Ecto neural progenitor cell (in vitro differentiated cells): ENCODE measurements at regions not wholly inside any gene's neighbourhood (a gene's known extent, or its start where the extent isn't known, plus 50 kb on each side); places are given as distances from the start of the nearest gene placed in this dataset.

Experiments
- DNase-seq: peaks from one replicate; pipeline ENCODE4 v3.0.0-alpha.2; 2018; ENCODE audit warnings: low spot score

DNA sequence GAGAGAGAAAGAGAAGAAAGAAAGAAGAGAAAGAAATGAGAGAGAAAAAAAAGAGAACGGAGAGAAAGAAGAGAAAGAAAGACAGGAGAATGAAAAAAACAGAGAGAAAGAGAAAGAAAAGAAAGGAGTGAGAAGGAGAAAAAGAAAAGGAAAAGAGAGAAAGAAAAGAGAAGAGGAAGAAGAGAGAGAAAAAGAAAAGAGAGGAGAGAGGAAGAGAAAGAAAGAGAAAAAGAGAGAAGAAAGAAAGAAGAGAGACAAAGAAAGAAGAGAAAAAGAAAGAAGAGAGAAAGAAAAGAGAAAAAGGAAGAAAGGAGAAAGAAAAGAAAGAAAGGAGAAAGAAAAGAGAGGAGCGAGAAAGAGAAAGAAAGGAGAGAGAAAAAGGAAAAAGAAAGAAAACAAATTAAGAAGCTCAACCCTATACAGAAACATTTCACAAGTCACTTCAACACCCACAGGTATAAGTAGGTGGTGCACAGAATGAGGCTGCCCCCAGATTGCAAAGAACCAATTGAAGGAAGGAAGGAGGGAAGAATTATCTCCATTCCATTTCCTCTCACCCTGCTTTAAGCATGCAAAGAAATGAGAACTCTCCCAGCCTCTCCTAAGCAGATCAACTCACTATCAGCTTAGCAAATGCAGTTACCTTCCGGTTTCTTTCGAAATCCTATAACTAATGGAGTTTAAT lies 98.8 kb upstream of the CACNA1A start:
- DNase-seq, result no peak

DNA sequence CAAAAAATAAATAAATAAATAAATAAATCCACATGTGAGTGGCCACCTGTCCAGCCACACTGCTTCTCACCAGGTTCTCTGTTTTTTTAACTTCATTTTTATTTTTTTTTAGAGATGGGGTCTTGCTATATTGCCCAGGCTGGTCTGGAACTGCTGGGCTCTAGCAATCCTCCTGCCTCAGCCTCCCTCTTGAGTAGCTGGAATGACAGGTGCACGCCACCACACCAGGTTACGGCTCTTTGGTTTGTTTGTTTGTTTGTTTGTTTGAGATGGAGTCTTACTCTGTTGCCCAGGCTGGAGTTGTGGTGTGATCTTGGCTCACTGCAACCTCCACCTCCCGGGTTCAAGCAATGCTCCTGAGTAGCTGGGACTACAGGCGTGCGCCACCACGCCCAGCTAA lies 94.5 kb upstream of the CACNA1A start:
- DNase-seq, result no peak

DNA sequence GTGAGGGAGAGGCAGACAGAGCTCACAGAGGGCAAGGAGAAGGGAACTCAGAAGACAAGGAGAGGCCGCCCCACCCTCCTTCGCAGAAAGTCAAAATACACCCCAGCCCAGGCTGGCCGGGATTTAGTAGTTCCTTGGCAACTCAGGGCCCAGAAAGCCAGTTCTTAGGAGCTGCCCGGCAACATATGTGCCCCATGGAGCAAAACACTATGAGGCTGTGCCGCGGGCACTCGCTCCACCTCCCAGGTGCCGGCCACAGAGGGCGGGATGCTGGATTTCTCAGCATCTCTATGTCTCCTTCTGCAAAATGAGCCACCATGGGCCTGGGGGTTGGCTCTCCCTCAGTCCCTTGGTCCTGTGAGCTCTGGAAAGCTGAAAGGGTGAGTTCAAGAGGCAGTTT lies 93.8 kb upstream of the CACNA1A start:
- DNase-seq, result no peak

DNA sequence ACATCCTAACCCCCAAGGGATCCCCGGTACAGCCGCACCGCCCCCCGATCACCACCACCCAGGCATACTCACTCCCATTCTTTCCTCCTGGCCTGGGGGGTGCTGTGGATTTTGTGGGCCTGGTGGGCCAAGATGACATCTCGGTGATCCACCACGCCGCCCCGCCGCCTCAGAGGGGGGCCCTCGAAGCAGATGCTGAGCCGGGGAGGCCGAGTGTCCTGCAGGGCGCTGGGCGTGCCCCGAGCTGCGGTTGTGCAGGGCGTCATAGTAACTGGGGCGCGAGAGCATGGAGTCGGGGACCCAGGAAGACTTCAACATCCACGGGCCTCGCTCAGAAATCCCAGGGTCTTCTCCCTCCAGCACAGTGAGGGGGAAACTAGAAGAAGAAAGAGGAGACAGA lies 93.4 kb upstream of the CACNA1A start:
- DNase-seq, result no peak

DNA sequence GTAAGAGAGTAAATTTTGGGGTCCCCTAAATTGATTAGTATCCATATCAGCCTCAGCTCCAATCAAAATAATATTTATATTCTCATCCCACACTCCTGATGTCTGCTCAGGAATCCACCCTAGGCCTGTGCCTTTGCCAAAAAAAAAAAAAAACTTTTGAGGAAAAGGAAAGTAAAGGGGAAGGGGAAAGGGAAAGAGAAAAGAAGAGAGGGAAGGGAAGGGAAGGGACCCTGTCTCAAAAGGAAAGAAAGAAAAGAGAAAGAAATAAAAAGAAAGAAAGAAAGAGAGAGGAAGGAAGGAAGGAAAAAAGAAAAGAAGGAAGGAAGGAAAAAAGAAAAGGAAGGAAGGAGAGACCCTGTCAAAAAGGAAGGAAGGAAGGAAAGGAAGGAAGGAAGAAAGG lies 91.8 kb upstream of the CACNA1A start:
- DNase-seq, result no peak

DNA sequence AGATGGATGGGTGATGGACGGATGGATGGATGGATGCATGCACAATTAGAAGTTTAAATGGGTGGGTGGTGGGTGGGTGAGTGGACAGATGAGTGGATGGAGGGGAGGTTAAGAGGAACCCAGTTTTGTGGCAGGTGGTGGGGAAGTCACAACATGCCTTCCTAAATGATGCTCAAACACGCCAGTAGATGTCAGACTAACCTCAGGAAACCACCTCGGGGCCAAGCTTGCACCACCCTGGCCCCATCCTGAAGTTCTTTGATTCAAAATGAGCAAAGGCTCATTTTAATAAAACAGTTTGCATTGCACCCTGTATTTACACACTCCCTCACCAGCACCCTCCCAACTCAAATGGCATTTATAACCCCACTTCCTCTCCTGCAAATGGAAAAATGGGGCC lies 91.4 kb upstream of the CACNA1A start:
- DNase-seq, result peak; percentile 69

DNA sequence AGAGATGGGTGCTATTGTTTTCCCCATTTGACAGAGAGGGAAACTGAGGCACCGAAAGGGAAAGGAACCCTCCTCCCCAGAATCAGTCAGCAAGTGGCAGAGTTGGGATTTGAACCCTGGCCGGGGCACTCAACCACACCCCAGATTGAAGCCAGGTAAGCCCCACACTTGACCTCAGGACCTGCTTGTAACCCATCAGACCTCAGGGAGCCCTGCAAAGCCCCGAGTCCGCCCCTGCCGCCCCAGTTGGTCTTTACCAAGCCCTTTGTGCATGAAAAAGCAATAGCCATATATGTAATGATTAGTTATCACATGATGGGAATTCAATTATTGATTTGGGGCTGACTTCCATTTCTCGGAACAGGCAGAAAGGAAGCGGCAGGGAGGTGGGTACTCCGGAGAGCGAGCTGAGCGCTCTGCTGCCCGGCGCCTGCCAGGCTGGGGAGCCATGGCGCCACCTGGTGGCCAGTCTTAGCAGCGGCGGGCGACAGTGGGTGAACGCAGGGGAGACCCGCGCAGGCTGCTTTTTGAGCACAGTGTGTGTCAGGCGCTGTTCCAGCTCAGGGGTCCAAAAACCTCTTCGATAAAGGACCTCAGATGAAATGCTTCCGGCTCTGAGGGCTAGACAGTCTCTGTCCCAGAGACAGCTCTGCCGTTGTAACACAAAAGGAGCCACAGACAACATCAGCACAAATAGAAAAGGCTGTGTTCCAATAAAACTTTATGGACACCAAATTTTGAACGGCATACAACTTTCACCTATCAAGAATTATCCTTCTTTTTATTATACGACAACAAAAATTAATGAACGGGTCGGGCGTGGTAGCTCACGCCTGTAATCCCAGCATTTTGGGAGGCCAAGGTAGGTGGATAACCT lies 82.9 kb upstream of the CACNA1A start:
- peak; percentile 89 for DNase-seq

DNA sequence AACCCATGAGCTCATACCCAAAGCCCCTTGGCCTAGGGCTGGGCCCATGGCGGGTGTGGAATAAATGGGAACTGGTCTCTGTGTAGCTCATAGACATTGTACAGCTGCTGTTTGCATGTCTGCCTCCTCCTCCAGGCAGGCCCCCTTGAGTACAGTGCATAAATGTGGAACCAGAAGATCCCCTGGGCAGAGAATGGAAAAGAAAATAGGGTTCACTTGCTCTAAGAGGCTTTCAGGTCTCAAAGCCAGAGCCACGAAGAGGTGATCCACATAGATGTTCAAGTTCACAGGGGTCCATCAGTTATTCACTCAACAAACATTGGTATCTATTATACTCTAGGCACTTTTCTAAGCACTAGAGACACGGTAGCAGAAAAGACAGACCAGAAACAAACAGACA lies 79.2 kb upstream of the CACNA1A start:
- no peak for DNase-seq

DNA sequence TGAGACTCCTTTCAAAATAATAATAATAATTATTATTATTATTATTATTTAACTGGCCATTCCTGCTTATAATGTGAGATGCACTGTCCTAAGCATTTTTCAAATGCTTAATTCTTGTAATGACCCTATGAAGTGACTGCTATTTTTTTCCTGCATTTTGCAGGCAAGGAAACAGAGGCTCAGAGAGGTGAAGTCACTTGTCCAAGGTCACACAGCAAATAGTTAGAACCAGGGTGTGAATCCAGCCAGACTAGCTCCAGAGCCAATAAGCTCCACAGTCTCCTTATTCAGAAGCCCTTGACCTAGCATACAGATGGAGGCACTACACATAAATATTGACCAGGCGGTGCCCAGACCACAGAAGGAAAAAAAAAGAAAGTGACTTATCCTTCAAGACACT lies 77.5 kb upstream of the CACNA1A start:
- DNase-seq, result no peak

DNA sequence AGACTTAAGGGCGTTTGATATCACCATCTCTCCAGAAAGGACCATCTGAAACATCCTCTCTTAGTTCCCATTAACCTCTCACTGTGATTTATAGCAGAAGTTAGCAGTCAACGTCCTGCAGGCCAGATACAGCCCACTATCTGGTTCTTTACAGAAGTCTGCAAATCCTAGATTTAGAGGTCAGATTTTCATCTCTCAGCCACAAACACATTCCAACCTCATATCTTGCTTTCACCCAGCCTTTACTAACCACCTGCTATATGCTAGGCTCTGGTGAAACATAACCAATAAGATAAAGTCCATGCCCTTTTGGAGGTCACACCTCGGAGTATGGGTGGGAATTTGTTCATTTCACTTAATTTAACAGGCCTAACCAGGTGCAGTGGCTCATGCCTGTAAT lies 76.8 kb upstream of the CACNA1A start:
- no peak for DNase-seq

DNA sequence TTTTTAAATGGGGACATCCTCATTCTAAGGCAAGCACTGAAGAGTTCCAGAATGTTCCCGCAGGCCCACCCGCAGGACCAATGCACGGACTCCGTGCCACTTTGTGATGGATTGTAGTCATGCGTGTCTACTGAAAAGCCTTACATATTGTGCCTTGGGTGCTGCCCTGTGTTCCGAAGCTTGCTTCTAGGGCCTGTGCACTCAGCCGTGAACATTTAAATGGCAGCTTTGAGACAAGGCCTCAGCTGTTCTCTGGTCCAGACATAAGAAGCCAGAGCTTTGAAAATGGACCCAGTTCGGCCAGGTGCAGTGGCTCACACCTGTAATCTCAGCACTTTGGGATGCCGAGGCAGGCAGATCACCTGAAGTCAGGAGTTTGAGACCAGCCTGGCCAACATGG lies 75.3 kb upstream of the CACNA1A start:
- DNase-seq, result no peak

DNA sequence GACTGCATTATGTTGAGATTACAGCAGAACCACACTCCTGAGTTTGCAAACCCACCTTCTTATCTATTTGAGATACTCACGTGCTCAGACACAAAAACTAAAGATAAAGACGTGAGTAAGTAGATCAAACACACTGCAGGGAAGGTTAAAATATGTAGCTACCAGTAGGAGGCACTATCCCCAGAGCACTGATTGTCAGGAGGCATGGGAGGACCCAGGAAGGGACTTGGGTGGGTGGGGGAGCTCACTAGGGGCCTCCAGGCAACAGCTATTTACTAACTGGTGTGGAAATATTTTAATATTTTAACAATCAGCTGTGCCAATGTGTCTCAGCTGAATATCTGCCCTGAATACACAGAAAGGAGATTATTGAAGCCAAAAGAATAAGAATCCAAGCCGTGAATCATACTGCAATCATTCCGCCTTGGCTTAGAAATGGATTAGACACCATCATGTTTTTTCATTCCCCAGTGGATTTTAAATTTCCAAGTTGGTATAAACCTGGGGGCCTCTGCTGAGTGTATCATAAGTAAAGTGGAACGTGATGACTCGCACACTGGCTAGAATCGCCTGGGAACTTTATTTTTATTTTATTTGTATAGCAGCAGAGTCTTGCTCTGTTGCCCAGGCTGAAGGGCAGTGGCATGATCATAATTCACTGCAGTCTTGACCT lies 73.2 kb upstream of the CACNA1A start:
- DNase-seq, result no peak

DNA sequence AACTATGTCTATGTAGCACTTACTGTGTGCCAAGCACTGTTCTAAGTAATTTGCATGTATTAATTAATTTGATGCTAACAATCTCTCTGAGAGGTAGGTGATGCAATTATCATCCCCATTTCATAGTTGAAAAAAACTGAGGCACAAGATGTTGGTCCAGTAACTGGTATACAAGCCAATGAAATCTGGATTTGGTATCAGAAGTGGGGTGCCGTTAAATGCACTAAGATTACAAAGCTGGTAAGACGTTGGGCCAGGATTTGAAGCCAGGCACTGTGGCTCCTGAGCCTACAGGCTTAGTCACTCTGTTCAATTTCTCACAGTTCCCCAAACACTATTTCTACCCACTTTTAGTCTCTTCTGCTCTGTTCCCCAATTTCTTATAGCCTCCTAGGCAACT lies 70.4 kb upstream of the CACNA1A start:
- no peak for DNase-seq

DNA sequence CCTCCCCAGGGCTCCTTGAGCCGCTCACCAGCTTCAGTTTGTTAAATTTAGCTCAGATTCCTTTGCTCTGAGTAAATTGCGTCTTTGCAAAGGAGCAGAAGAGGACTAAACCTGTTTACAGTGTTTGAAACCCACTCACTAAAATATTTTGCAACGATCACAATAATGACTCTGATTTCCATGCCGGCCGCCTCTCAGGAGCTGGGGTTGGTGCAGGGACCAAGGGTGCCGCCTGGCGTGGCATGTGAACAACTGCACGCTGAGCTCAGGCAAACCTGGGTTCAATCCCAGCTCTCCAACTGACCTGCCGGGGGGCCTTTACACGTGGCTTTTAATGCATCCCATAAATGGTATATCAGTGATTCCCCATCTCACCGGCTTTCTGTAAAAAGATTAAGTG lies 68.7 kb upstream of the CACNA1A start:
- no peak for DNase-seq

DNA sequence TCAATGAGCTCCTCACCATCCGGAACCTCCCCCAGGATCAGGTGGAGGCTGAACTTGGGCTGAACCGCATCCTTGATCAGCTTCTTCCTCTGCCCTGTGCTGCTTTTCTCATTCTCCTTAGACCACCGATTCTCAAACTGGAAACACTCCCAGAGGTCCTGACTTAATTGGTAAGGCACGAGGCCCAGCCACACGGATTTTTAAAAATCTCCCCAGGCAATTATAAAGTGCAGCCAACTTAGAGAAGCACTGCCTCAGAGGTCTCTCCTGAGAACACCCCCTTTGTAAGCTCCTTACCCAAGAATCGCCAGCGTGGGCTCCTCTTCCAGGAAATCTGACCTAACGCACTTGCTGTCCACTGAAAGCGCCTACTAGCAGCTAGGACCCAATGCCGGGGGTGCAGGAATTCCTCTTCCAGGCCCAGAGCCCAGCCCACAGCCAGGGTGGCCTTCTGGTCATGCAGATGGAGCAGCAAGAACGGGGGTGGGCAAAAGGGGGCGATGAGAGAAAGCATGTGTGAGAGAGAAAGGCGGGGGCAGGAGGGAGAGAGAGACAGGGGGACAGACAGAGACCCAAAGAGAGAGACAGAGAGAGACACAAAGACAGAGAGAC lies 66.9 kb upstream of the CACNA1A start:
- peak; percentile 52 for DNase-seq

DNA sequence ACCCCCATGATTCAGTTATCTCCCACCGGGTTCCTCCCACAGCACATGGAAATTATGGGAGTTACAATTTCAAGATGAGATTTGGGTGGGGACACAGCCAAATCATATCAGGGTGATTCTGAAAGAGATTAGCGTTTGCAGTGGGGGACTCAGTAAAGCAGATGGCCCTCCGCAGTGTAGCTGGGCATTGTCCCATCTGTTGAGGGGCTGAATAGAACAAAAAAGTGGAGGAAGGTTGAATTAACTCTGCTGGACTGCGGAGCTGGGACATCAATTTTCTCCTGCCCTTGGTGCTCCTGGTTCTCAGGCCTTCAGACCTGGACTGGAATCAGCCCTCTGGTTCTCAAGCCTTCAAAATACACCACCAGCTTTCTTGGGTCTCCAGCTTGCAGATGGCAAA lies 55.2 kb upstream of the CACNA1A start:
- DNase-seq, result no peak

DNA sequence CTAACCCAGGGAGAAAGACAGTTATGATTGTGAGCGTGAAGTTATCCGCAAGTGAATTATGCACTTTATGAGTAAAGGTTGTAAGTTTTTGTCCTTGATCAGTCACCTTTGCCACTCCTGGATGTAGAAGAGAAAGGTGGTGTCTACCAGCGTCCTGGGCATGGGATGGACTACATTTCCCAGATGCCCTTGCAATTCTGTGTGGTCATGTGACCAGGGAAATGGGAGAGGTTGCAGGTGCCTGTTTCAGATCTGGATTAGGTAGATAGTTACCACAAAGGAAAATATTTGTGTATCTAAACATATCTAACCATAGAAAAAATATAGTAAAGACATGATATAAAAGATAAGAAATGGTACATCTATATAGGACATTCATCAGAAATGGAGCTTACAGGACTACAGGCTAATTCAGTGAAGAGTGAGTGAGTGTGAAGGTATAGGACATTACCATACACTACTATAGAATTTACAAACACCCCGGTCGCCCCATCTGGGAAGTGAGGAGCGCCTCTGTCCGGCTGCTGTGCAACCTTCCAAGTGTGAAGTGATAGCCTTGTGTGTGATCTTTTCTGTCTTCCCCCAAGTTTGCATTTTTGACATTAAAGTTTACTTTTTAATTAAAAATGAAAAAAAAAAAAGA lies 51.6 kb upstream of the CACNA1A start:
- peak; percentile 52 for DNase-seq

DNA sequence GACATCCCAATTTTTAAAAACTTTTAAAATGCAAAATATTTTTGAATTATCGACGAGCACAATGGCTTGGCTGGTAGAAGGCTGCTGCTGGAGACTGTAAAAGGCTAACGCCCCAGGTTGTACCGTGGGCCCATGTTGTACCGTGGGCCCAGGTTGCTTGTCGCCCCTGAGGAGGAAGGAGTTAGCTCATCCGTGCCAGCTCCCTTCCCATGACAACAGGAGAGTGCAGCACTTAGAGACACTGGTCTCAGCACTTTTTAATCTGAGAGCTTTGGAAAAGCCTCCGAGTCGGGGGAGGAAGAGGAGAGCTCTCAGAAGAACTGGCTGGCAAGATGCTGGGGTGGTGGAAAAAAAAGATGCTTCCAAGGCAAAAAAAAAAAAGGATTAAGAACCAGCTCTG lies 50.3 kb upstream of the CACNA1A start:
- DNase-seq, result no peak
